ENCODE measurements at regions not wholly inside any gene's neighbourhood (a gene's known extent, or its start where the extent isn't known, plus 50 kb on each side); places are given as distances from the start of the nearest gene placed in this dataset.

DNA sequence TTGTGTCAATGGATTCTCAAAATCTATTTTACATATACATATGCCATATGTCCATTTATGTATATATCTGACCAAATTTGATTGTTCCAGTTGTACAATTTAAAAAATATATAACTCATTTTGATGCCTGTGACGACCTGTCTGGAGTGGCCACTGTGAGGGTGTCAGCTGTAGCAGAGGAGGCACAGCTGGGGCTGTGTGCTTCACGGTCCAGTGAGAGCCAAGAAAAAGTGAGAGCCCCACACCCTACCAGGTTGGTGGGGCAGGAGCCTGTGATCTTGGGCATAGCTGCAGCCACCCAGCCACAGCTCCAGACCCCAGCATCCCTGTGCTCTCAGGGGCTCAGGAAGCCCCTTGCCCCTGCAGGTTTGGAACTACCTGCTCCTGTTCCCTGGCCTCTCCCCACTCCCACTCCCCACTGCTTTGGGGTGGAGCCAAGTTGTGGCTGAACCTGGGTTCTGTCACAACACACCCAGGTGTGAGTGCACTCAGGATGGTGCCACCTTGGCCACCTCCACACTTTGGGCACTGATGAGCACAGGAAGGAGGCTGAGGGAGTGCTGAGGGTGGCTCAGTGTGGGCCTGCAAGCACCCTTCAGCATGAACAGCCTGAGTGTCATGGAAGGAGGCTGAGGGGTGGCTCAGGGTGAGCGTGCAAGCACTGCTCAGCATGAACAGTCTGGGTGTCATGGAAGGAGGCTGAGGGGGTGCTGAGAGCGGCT lies 161.1 kb upstream of the ROBO1 start:
- WGBS, 3 donors, result 84 to 87% (median 86%) methylated on average over 4 of the region's 4 CpGs
- intact Hi-C loops (cut with DNase I), result no loop called here
- no peak for DNase-seq
- no peaks in the 10 kb centered on the region for H3K36me3 ChIP-seq
- H3K27ac ChIP-seq, result no peak overlapping the region
- H3K4me1 ChIP-seq (ENCODE audit: insufficient read depth), result no peaks in the 10 kb centered on the region
- no peak overlapping the region for H3K4me3 ChIP-seq
- H3K27me3 ChIP-seq, result no peaks in the 10 kb centered on the region
- no peaks in the 10 kb centered on the region for H3K9me3 ChIP-seq
- TF ChIP-seq POLR2A (IDR thresholded peaks at IDR 0.05) (no peak), EP300 (IDR thresholded peaks at IDR 0.05) (no peak)
- TF ChIP-seq, protein P1, sequence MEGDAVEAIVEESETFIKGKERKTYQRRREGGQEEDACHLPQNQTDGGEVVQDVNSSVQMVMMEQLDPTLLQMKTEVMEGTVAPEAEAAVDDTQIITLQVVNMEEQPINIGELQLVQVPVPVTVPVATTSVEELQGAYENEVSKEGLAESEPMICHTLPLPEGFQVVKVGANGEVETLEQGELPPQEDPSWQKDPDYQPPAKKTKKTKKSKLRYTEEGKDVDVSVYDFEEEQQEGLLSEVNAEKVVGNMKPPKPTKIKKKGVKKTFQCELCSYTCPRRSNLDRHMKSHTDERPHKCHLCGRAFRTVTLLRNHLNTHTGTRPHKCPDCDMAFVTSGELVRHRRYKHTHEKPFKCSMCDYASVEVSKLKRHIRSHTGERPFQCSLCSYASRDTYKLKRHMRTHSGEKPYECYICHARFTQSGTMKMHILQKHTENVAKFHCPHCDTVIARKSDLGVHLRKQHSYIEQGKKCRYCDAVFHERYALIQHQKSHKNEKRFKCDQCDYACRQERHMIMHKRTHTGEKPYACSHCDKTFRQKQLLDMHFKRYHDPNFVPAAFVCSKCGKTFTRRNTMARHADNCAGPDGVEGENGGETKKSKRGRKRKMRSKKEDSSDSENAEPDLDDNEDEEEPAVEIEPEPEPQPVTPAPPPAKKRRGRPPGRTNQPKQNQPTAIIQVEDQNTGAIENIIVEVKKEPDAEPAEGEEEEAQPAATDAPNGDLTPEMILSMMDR (IDR thresholded peaks at IDR 0.05), result no peak

DNA sequence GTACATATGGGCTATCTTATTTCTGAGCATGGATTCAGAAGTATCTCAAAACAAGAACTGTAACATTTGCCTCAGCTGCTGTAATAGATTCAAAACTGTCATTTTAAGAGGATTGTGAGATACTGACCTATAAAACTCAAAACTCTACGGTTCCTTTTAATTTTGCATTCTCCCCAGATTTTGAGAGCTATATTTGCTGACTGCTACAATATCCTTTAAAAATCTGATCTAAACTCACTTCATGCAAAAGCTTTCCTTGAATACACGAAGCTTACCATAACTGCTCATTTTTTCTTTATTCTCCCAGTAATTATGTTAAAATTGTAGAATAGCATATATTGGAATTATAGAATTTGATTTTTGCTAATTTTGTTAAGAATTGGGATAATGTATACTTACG lies 158.7 kb upstream of the ROBO1 start:
- no peaks in the 10 kb centered on the region for H3K9me3 ChIP-seq
- H3K27me3 ChIP-seq, result no peaks in the 10 kb centered on the region
- no peak overlapping the region for H3K27ac ChIP-seq
- DNase-seq, result no peak
- H3K4me1 ChIP-seq (ENCODE audit: insufficient read depth), result no peaks in the 10 kb centered on the region
- no peaks in the 10 kb centered on the region for H3K36me3 ChIP-seq
- 74 to 77% (median 74%) methylated on average over 3 of the region's 3 CpGs for WGBS, 3 donors
- intact Hi-C loops (cut with DNase I), result no loop called here
- TF ChIP-seq POLR2A (IDR thresholded peaks at IDR 0.05) (no peak), EP300 (IDR thresholded peaks at IDR 0.05) (no peak)
- TF ChIP-seq, protein P1 (IDR thresholded peaks at IDR 0.05), result no peak
- H3K4me3 ChIP-seq, result no peak overlapping the region

DNA sequence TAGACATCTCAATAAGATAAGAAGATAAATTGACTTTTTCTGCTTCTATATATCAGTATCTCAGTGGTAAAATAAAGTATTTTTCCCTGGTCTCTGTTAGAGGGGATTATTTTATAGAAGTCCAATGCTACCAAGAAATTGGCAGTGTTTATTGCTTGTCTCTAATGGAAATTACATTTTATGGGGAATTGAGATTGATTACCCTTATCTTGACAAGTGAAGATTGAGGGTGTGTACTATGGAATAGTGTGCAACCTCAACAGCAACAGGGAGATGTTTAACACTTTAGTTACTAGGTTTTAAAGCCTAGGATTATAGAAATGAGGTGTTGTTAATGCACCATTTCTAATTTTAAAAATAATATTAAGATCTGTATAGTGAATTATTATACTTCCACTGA lies 154.8 kb upstream of the ROBO1 start:
- Histone ChIP-seq H3K4me1 (ENCODE audit: insufficient read depth) (no peaks in the 10 kb centered on the region), H3K36me3 (no peaks in the 10 kb centered on the region), H3K4me3 (no peak overlapping the region), H3K27ac (no peak overlapping the region), H3K9me3 (no peaks in the 10 kb centered on the region), H3K27me3 (no peaks in the 10 kb centered on the region)
- no peak for DNase-seq
- intact Hi-C loops (cut with DNase I), result no loop called here
- TF ChIP-seq EP300 (IDR thresholded peaks at IDR 0.05) (no peak), POLR2A (IDR thresholded peaks at IDR 0.05) (no peak)
- TF ChIP-seq, protein P1 (IDR thresholded peaks at IDR 0.05), result no peak

DNA sequence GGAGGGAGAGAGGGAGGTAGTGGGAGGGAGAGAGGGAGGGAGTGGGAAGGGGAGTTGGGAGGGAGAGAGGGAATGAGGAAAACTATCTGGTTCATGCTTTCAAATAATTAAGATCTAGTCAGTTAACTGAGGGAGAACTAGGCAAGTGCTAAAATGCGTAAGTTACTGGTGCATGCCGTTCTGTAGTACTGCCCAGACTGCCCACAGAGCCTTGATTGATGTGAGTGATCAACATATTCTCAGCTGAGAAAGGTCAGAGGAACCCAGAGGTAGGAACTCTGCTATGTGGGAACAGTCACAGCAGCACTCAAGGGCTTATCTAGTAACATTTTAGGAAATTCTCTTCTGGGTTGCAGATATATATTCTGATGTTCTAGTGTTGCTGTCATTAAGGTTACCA lies 149.8 kb upstream of the ROBO1 start:
- intact Hi-C loops (cut with DNase I), result no loop called here

More for the DNA sequence above, 149.8 kb upstream of the ROBO1 start:
- no peaks in the 10 kb centered on the region for H3K27me3 ChIP-seq
- H3K9me3 ChIP-seq, result no peaks in the 10 kb centered on the region
- WGBS, 3 donors, result 54 to 59% (median 54%) methylated on average over 2 of the region's 2 CpGs
- no peaks in the 10 kb centered on the region for H3K4me1 ChIP-seq (ENCODE audit: insufficient read depth)
- no peak for DNase-seq
- TF ChIP-seq, protein P1 (IDR thresholded peaks at IDR 0.05), result no peak
- TF ChIP-seq POLR2A (IDR thresholded peaks at IDR 0.05) (no peak), EP300 (IDR thresholded peaks at IDR 0.05) (no peak)
- H3K4me3 ChIP-seq, result no peak overlapping the region
- H3K27ac ChIP-seq, result no peak overlapping the region
- no peaks in the 10 kb centered on the region for H3K36me3 ChIP-seq

Data from ovary (tissue), 7 donors.